H1 (cell line): ENCODE measurements at regions not wholly inside any gene's neighbourhood (a gene's known extent, or its start where the extent isn't known, plus 50 kb on each side); places are given as distances from the start of the nearest gene placed in this dataset.

Experiments
- CTCF ChIA-PET: fragments of 300-600 bp; sonication (Branson Sonifier 250); formaldehyde crosslinking; loops from one replicate; lab custom pipeline; 2021; ENCODE audit not compliant: partially characterized antibody; lab: Charles Lee
- POLR2A ChIA-PET: fragments of 300-600 bp; sonication (Branson Sonifier 250); formaldehyde crosslinking; loops from one replicate; lab custom pipeline; 2021; ENCODE audit warnings: inconsistent platforms; ENCODE audit not compliant: partially characterized antibody; lab: Charles Lee
- DNase-seq, 2 experiments: peaks; one replicate each; pipeline versions ENCODE4 v3.0.0 to v3.0.0-alpha.2; 2010 to 2022; ENCODE audit warnings: low spot score in 2 of 2, low read depth in 1 of 2, mixed read lengths in 1 of 2
- FAIRE-seq: peaks from 2 replicates; lab custom pipeline; 2011; peaks lifted over from hg19 to GRCh38; lab: Jason Lieb, UNC
- H2AFZ ChIP-seq: 2 replicates; pipeline ENCODE4 v1.8.1; 2012; ENCODE audit warnings: low read length, inconsistent platforms
- H2AK5ac ChIP-seq: 2 replicates; pipeline ENCODE4 v1.6.1; 2013; ENCODE audit warnings: low read depth, low read length
- H2BK120ac ChIP-seq: replicated peaks from 2 replicates; pipeline ENCODE3; 2013; ENCODE audit warnings: low read depth, low read length, inconsistent platforms
- H2BK12ac ChIP-seq: 2 replicates; pipeline ENCODE4 v1.6.1; 2013; ENCODE audit warnings: low read depth, low read length
- H2BK15ac ChIP-seq: 2 replicates; pipeline ENCODE4 v1.6.1; 2013; ENCODE audit warnings: low read length
- H2BK20ac ChIP-seq: 2 replicates; pipeline ENCODE4 v1.6.1; 2013; ENCODE audit warnings: low read length
- H2BK5ac ChIP-seq: 2 replicates; pipeline ENCODE4 v1.6.1; 2013; ENCODE audit warnings: low read depth, low read length
- H3K14ac ChIP-seq: 2 replicates; pipeline ENCODE4 v1.6.1; 2013; ENCODE audit warnings: inconsistent platforms; ENCODE audit not compliant: insufficient read length
- H3K18ac ChIP-seq: 2 replicates; pipeline ENCODE4 v1.6.1; 2013; ENCODE audit warnings: low read length; ENCODE audit errors: extremely low read depth
- H3K23ac ChIP-seq: 2 replicates; pipeline ENCODE4 v1.6.1; 2013; ENCODE audit warnings: inconsistent platforms; ENCODE audit not compliant: insufficient read length
- H3K23me2 ChIP-seq: 2 replicates; pipeline ENCODE4 v1.6.1; 2013; ENCODE audit warnings: low read depth, low read length
- H3K27ac ChIP-seq: 2 replicates; pipeline ENCODE4 v1.6.1; 2011; ENCODE audit warnings: low read depth, low read length, inconsistent platforms
- H3K27me3 ChIP-seq, 4 experiments: replicated peaks in 1 of 4; 1 replicate in 1 of 4; 2 replicates in 3 of 4; pipeline versions ENCODE4 v1.6.1 to v1.8.1; 2011 to 2013; ENCODE audit warnings: low read length in 3 of 4, mild to moderate bottlenecking in 3 of 4, inconsistent platforms in 2 of 4, mixed read lengths in 2 of 4, moderate library complexity in 1 of 4; ENCODE audit not compliant: control insufficient read depth in 3 of 4, insufficient read depth in 3 of 4; ENCODE audit errors: extremely low read depth in 1 of 4
- H3K36me3 ChIP-seq, 4 experiments: 2 replicates each; pipeline versions ENCODE4 v1.6.1 to v1.8.1; 2011 to 2013; ENCODE audit warnings: mild to moderate bottlenecking in 4 of 4, low read length in 3 of 4, moderate library complexity in 2 of 4, control low read depth in 1 of 4, inconsistent platforms in 1 of 4; ENCODE audit not compliant: insufficient read depth in 4 of 4, control insufficient read depth in 2 of 4
- H3K4ac ChIP-seq: replicated peaks from 2 replicates; pipeline ENCODE3; 2013; ENCODE audit warnings: low read length, low read depth, mixed read lengths, inconsistent platforms; ENCODE audit not compliant: insufficient read length
- H3K4me1 ChIP-seq, 4 experiments: replicated peaks in 1 of 4; 1 replicate in 1 of 4; 2 replicates in 3 of 4; pipeline versions ENCODE4 v1.6.1 to v1.8.1; 2011 to 2013; ENCODE audit warnings: low read length in 3 of 4, inconsistent platforms in 2 of 4, mixed read lengths in 1 of 4; ENCODE audit not compliant: insufficient read depth in 4 of 4, control insufficient read depth in 3 of 4
- H3K4me2 ChIP-seq, 2 experiments: 2 replicates each; pipeline versions ENCODE4 v1.6.1 to v1.8.1; 2011 to 2013; ENCODE audit warnings: low read depth in 2 of 2, low read length in 2 of 2, control low read depth in 1 of 2, inconsistent platforms in 1 of 2, mild to moderate bottlenecking in 1 of 2; ENCODE audit not compliant: insufficient read depth in 1 of 2
- H3K4me3 ChIP-seq, 4 experiments: fragments of 200-600, 300-600 bp in 1 of 4; sonication (generic), shearing (Covaris generic), sonication (Bioruptor Twin) in 1 of 4; 2 replicates each; pipeline versions ENCODE4 v1.5.1 to v1.8.1; 2011 to 2016; ENCODE audit warnings: low read length in 4 of 4, low read depth in 3 of 4, control low read depth in 2 of 4, inconsistent platforms in 2 of 4, mild to moderate bottlenecking in 2 of 4, mixed read lengths in 1 of 4, moderate library complexity in 1 of 4; ENCODE audit not compliant: insufficient read depth in 2 of 4; ENCODE audit errors: extremely low read depth in 1 of 4
- H3K56ac ChIP-seq: replicated peaks from 2 replicates; pipeline ENCODE3; 2013; ENCODE audit warnings: low read depth, mild to moderate bottlenecking, mixed read lengths, low read length, inconsistent platforms; ENCODE audit not compliant: insufficient read length
- H3K79me1 ChIP-seq: 2 replicates; pipeline ENCODE4 v1.6.1; 2013; ENCODE audit warnings: low read depth, low read length, control low read depth
- H3K79me2 ChIP-seq, 2 experiments: 2 replicates each; pipeline versions ENCODE4 v1.6.1 to v1.8.1; 2012 to 2013; ENCODE audit warnings: low read length in 2 of 2, mild to moderate bottlenecking in 2 of 2, inconsistent platforms in 1 of 2; ENCODE audit not compliant: insufficient read depth in 2 of 2, control insufficient read depth in 1 of 2
- H3K9ac ChIP-seq, 4 experiments: replicated peaks in 1 of 4; 1 replicate in 1 of 4; 2 replicates in 3 of 4; pipeline versions ENCODE4 v1.6.1 to v1.8.1; 2011 to 2013; ENCODE audit warnings: low read depth in 3 of 4, low read length in 3 of 4, control low read depth in 2 of 4, mild to moderate bottlenecking in 2 of 4, moderate library complexity in 2 of 4, inconsistent platforms in 1 of 4; ENCODE audit errors: extremely low read depth in 1 of 4
- H3K9me3 ChIP-seq, 2 experiments: 2 replicates each; pipeline versions ENCODE4 v1.6.1 to v1.8.1; 2012 to 2013; ENCODE audit warnings: mild to moderate bottlenecking in 2 of 2, moderate library complexity in 2 of 2, control low read depth in 1 of 2, inconsistent platforms in 1 of 2, low read depth in 1 of 2, low read length in 1 of 2, mixed read lengths in 1 of 2; ENCODE audit not compliant: insufficient read depth in 2 of 2
- H4K20me1 ChIP-seq, 2 experiments: replicated peaks in 1 of 2; 2 replicates each; pipeline versions ENCODE3 to v1.8.1; 2011 to 2013; ENCODE audit warnings: inconsistent platforms in 2 of 2, low read length in 2 of 2, mild to moderate bottlenecking in 1 of 2; ENCODE audit not compliant: insufficient read depth in 2 of 2, control insufficient read depth in 1 of 2
- H4K5ac ChIP-seq: 2 replicates; pipeline ENCODE4 v1.6.1; 2013; ENCODE audit warnings: low read length, low read depth, mixed read lengths, inconsistent platforms; ENCODE audit not compliant: insufficient read length
- H4K8ac ChIP-seq: 2 replicates; pipeline ENCODE4 v1.8.0; 2013; ENCODE audit warnings: mild to moderate bottlenecking, moderate library complexity, low read length, inconsistent platforms; ENCODE audit not compliant: insufficient read depth; ENCODE audit errors: extremely low read depth
- H4K91ac ChIP-seq: replicated peaks from 2 replicates; pipeline ENCODE3; 2013; ENCODE audit warnings: low read length, mixed read lengths, inconsistent platforms; ENCODE audit not compliant: insufficient read length
- CHD1 ChIP-seq: IDR thresholded peaks from 2 replicates; pipeline ENCODE4 v1.6.1; 2012; ENCODE audit warnings: low read depth, low read length, improper control_type of control experiment
- CTBP2 ChIP-seq: IDR thresholded peaks from 2 replicates; pipeline ENCODE4 v1.7.0; 2011; ENCODE audit warnings: borderline replicate concordance, mild to moderate bottlenecking, moderate library complexity, mixed read lengths, low read length; ENCODE audit not compliant: insufficient read depth, insufficient read length
- JUND ChIP-seq: IDR thresholded peaks from 2 replicates; pipeline ENCODE4 v1.6.1; 2011; ENCODE audit warnings: mild to moderate bottlenecking, improper control_type of control experiment, low read length
- KDM4A ChIP-seq: IDR thresholded peaks from one replicate; pipeline ENCODE4 v1.7.1; 2012; ENCODE audit warnings: low read depth, mild to moderate bottlenecking, moderate library complexity, low read length, inconsistent platforms; ENCODE audit not compliant: severe bottlenecking
- POLR2AphosphoS5 ChIP-seq: IDR thresholded peaks from 2 replicates; pipeline ENCODE4 v1.6.1; 2011; ENCODE audit warnings: low read depth, low read length
- POU5F1 ChIP-seq: IDR thresholded peaks from 2 replicates; pipeline ENCODE4 v1.6.1; 2011; ENCODE audit warnings: low read depth, mild to moderate bottlenecking, low read length, moderate library complexity
- RXRA ChIP-seq: IDR thresholded peaks from 2 replicates; pipeline ENCODE4 v1.6.1; 2011; ENCODE audit warnings: low read depth, mild to moderate bottlenecking, low read length, moderate library complexity; ENCODE audit not compliant: insufficient read depth
- SP2 ChIP-seq: IDR thresholded peaks from 2 replicates; pipeline ENCODE4 v1.6.1; 2012; ENCODE audit warnings: mild to moderate bottlenecking, low read length, inconsistent platforms
- SUZ12 ChIP-seq: fragments of 200-600 bp; sonication (generic); IDR thresholded peaks from 2 replicates; pipeline ENCODE4 v1.6.1; 2012; ENCODE audit warnings: mild to moderate bottlenecking, inconsistent platforms, low read length, moderate library complexity, mixed read lengths
- TAF1 ChIP-seq: IDR thresholded peaks from 2 replicates; pipeline ENCODE4 v1.6.1; 2011; ENCODE audit warnings: mild to moderate bottlenecking, low read depth, low read length
- TEAD4 ChIP-seq: IDR thresholded peaks from 2 replicates; pipeline ENCODE4 v1.6.1; 2012; ENCODE audit warnings: low read depth, low read length, inconsistent platforms, mixed read lengths
- WGBS, 2 experiments: shearing (Covaris generic) in 1 of 2; methylation state at CpG; one replicate each; pipeline versions ENCODE4 v1.1.6 to v1.1.7; 2013 to 2015; ENCODE audit warnings: low lambda C conversion rate in 2 of 2, mixed read lengths in 2 of 2, inconsistent platforms in 1 of 2, low coverage in 1 of 2, missing lambda C conversion rate in 1 of 2; ENCODE audit not compliant: insufficient replicate concordance in 2 of 2, insufficient coverage in 1 of 2, insufficient read length in 1 of 2; ENCODE audit errors: extremely low coverage in 1 of 2, missing lambda C conversion rate in 1 of 2; 5-methylcytosine and 5-hydroxymethylcytosine counted together
- TF ChIP-seq, protein P1 (sequence below): IDR thresholded peaks from 2 replicates; pipeline ENCODE4 v1.6.1; 2012; ENCODE audit warnings: low read length, inconsistent platforms
- TF ChIP-seq, protein P2 (sequence below): IDR thresholded peaks from 2 replicates; pipeline ENCODE4 v1.6.1; 2011; ENCODE audit warnings: low read length, improper control_type of control experiment

- Histone ChIP-seq H3K27ac (no peak overlapping the region), H3K9ac (no peak overlapping the region), H2BK5ac (no peak overlapping the region), H2BK15ac (no peak overlapping the region), H3K23me2 (no peaks in the 10 kb centered on the region), H3K56ac (no peak overlapping the region), H3K4ac (no peak overlapping the region), H2BK120ac (no peak overlapping the region), H3K14ac (no peak overlapping the region), H3K18ac (no peak overlapping the region), H3K36me3 (no peaks in the 10 kb centered on the region), H2AK5ac (no peak overlapping the region), H2BK12ac (no peak overlapping the region), H4K5ac (no peak overlapping the region), H3K79me1 (no peaks in the 10 kb centered on the region), H4K8ac (no peak overlapping the region), H3K4me1 (no peaks in the 10 kb centered on the region), H4K91ac (no peak overlapping the region), H3K23ac (no peak overlapping the region), H3K4me3 (no peak overlapping the region), H3K27me3 (no peaks in the 10 kb centered on the region), H3K9me3 (no peaks in the 10 kb centered on the region), H3K79me2 (no peaks in the 10 kb centered on the region), H2BK20ac (no peak overlapping the region), H2AFZ (no peak overlapping the region), H4K20me1 (no peaks in the 10 kb centered on the region), H3K4me2 (no peak overlapping the region)
- FAIRE-seq (no peak), DNase-seq (no peak)
- CTCF ChIA-PET = no interaction called here
- 77% methylated on average over 7 of the region's 7 CpGs; no CpG with 5 or more reads in 1 of the 2 experiments for WGBS, 2 experiments
- POLR2A ChIA-PET = no interaction called here
- TF ChIP-seq TAF1 (no peak), RXRA (no peak), SP2 (no peak), POLR2AphosphoS5 (no peak), CTBP2 (no peak), POU5F1 (no peak), KDM4A (no peak), CHD1 (no peak), SUZ12 (no peak), JUND (no peak), TEAD4 (no peak)
- TF ChIP-seq, protein P1, sequence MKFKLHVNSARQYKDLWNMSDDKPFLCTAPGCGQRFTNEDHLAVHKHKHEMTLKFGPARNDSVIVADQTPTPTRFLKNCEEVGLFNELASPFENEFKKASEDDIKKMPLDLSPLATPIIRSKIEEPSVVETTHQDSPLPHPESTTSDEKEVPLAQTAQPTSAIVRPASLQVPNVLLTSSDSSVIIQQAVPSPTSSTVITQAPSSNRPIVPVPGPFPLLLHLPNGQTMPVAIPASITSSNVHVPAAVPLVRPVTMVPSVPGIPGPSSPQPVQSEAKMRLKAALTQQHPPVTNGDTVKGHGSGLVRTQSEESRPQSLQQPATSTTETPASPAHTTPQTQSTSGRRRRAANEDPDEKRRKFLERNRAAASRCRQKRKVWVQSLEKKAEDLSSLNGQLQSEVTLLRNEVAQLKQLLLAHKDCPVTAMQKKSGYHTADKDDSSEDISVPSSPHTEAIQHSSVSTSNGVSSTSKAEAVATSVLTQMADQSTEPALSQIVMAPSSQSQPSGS = no peak
- TF ChIP-seq, protein P2, sequence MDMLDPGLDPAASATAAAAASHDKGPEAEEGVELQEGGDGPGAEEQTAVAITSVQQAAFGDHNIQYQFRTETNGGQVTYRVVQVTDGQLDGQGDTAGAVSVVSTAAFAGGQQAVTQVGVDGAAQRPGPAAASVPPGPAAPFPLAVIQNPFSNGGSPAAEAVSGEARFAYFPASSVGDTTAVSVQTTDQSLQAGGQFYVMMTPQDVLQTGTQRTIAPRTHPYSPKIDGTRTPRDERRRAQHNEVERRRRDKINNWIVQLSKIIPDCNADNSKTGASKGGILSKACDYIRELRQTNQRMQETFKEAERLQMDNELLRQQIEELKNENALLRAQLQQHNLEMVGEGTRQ = no peak
Observed at GRCh38 chr4:79673377-79673776, 265.3 kb upstream of the GK2 start.
